GM18517 (cell line): ENCODE measurements at regions not wholly inside any gene's neighbourhood (a gene's known extent, or its start where the extent isn't known, plus 50 kb on each side); places are given as distances from the start of the nearest gene placed in this dataset.

Experiments used
- ATAC-seq: cut with Tn5 transposase; IDR thresholded peaks from one replicate; pipeline ENCODE4 v1.9.1; 2021; ENCODE audit warnings: mild to moderate bottlenecking, moderate library complexity; ENCODE audit not compliant: unreplicated experiment

- no peak for ATAC-seq
Measured at GRCh38 chr20:54272901-54273488, 65.1 kb downstream of the PFDN4 start.

GRCh38 chr20:54275359-54276111 lies 67.6 kb downstream of the PFDN4 start:
- ATAC-seq = no peak

GRCh38 chr20:54276577-54277169 lies 68.8 kb downstream of the PFDN4 start:
- ATAC-seq = no peak

- no peak for ATAC-seq
Measured at GRCh38 chr20:54278262-54278661, 70.4 kb downstream of the PFDN4 start.

GRCh38 chr20:54282625-54283024 lies 74.7 kb downstream of the PFDN4 start:
- no peak for ATAC-seq

GRCh38 chr20:54283253-54283652 lies 75.4 kb downstream of the PFDN4 start:
- no peak for ATAC-seq

- no peak for ATAC-seq
Measured at GRCh38 chr20:54284928-54285704, 77.2 kb downstream of the PFDN4 start.

GRCh38 chr20:54290636-54291035 lies 82.7 kb downstream of the PFDN4 start:
- ATAC-seq = no peak

- no peak for ATAC-seq
Measured at GRCh38 chr20:54291339-54292010, 83.6 kb downstream of the PFDN4 start.

- no peak for ATAC-seq
Measured at GRCh38 chr20:54292185-54292584, 84.3 kb downstream of the PFDN4 start.

GRCh38 chr20:54293526-54293925 lies 85.6 kb downstream of the PFDN4 start:
- no peak for ATAC-seq

- no peak for ATAC-seq
Measured at GRCh38 chr20:54294094-54294493, 86.2 kb downstream of the PFDN4 start.

GRCh38 chr20:54295686-54296085 lies 87.8 kb downstream of the PFDN4 start:
- ATAC-seq = no peak

- no peak for ATAC-seq
Measured at GRCh38 chr20:54305421-54305820, 97.5 kb downstream of the PFDN4 start.

- no peak for ATAC-seq
Measured at GRCh38 chr20:54306985-54307710, 99.3 kb downstream of the PFDN4 start.

- ATAC-seq = no peak
Measured at GRCh38 chr20:54308804-54309203, 100.9 kb downstream of the PFDN4 start.

GRCh38 chr20:54318892-54319291 lies 111.0 kb downstream of the PFDN4 start:
- no peak for ATAC-seq

GRCh38 chr20:54320148-54320607 lies 112.3 kb downstream of the PFDN4 start:
- ATAC-seq = no peak

GRCh38 chr20:54321352-54322087 lies 113.6 kb downstream of the PFDN4 start:
- ATAC-seq = no peak
